Esophagus muscularis mucosa (tissue), 4 donors: ENCODE measurements at regions not wholly inside any gene's neighbourhood (a gene's known extent, or its start where the extent isn't known, plus 50 kb on each side); places are given as distances from the start of the nearest gene placed in this dataset.

Experiments
- CTCF ChIP-seq, 3 experiments: fragments of 200-600 bp in 2 of 3; fragments of 450-650 bp in 1 of 3; sonication (generic) in 2 of 3; IDR thresholded peaks; one replicate each; pipeline ENCODE4 v1.5.1; 2017 to 2019; ENCODE audit warnings: antibody characterized with exemption in 3 of 3, mild to moderate bottlenecking in 2 of 3, moderate library complexity in 1 of 3
- EP300 ChIP-seq: sonication (generic); formaldehyde crosslinking; IDR thresholded peaks from one replicate; pipeline ENCODE4 v1.6.1; 2017; ENCODE audit warnings: antibody characterized with exemption
- POLR2A ChIP-seq: fragments of 450-650 bp; IDR thresholded peaks from one replicate; pipeline ENCODE4 v1.6.1; 2017; ENCODE audit warnings: antibody characterized with exemption, moderate library complexity, mild to moderate bottlenecking, low read depth
- POLR2AphosphoS5 ChIP-seq, 2 donors: sonication (generic); formaldehyde crosslinking; IDR thresholded peaks; one replicate each; pipeline ENCODE4 v1.6.1; 2017; ENCODE audit warnings: antibody characterized with exemption in 2 of 2

DNA sequence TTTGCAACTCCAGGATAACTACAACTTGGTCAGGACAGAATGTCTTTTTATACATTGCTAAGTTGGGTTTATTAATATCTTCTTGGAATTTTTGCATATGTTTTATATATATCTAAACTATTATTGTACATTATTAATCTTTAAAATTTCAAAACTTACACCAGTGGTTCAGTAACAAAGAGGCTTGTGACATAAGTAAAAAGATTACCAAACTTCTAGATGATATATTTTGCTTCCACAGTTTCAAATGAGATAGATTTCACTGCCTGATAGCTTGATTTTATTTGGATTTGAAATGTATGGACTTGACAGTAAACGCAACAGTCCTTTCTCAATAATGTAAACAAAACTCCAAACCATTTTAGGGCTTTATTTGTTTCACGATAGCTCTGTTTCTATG, 701.2 kb upstream of the IGFBP3 start:
- TF ChIP-seq CTCF (IDR thresholded peaks at IDR 0.05) (no peak), POLR2AphosphoS5 (IDR thresholded peaks at IDR 0.05) (no peak), POLR2A (no peak), EP300 (no peak)
